T-cell (primary cell): ENCODE measurements at regions not wholly inside any gene's neighbourhood (a gene's known extent, or its start where the extent isn't known, plus 50 kb on each side); places are given as distances from the start of the nearest gene placed in this dataset.

Source experiments
- ATAC-seq, 4 experiments: fragments of 200-7000 bp in 3 of 4; fragments of 150-1000 bp in 1 of 4; cut with Tn5 transposase; replicated peaks in 1 of 4; 1 replicate in 3 of 4; 2 replicates in 1 of 4; pipeline ENCODE4 v1.10.0; 2021; ENCODE audit warnings: moderate library complexity in 3 of 4, mild to moderate bottlenecking in 2 of 4, moderate number of reproducible peaks in 1 of 4
- CTCF ChIA-PET, 2 donors: fragments of 300-600 bp; sonication (Branson Sonifier 250); formaldehyde crosslinking; loops; one replicate each; lab custom pipeline; 2022; ENCODE audit warnings: antibody characterized with exemption in 2 of 2; lab: Charles Lee
- POLR2A ChIA-PET, 2 donors: fragments of 300-600 bp; sonication (Branson Sonifier 250); formaldehyde crosslinking; loops; one replicate each; lab custom pipeline; 2022; ENCODE audit warnings: antibody characterized with exemption in 2 of 2; lab: Charles Lee
- DNase-seq, 35 experiments: peaks; one replicate each; pipeline versions ENCODE4 v3.0.0 to v3.0.0-alpha.2; 2013 to 2023
- H3K27ac ChIP-seq: one replicate; pipeline ENCODE4 v1.5.1; 2013; ENCODE audit warnings: low read length
- H3K27me3 ChIP-seq, 2 experiments: replicated peaks in 1 of 2; 1 replicate in 1 of 2; 2 replicates in 1 of 2; pipeline versions ENCODE4 v1.6.1 to v1.7.0; 2013; ENCODE audit warnings: low read length in 1 of 2, mixed read lengths in 1 of 2; ENCODE audit not compliant: control insufficient read depth in 2 of 2, insufficient read depth in 2 of 2; ENCODE audit errors: extremely low read depth in 1 of 2
- H3K36me3 ChIP-seq, 2 donors: 1 replicate in 1 of 2; 2 replicates in 1 of 2; pipeline versions ENCODE4 v1.6.1 to v1.7.0; 2013; ENCODE audit warnings: low read length in 1 of 2; ENCODE audit not compliant: control insufficient read depth in 2 of 2, insufficient read depth in 1 of 2; ENCODE audit errors: extremely low read depth in 1 of 2
- H3K4me1 ChIP-seq, 2 experiments: 1 replicate in 1 of 2; 2 replicates in 1 of 2; pipeline versions ENCODE4 v1.6.1 to v1.7.0; 2013; ENCODE audit warnings: low read length in 2 of 2, mixed read lengths in 1 of 2; ENCODE audit not compliant: insufficient read depth in 2 of 2, control insufficient read depth in 1 of 2; ENCODE audit errors: extremely low read depth in 1 of 2
- H3K4me3 ChIP-seq, 2 donors: 1 replicate in 1 of 2; 2 replicates in 1 of 2; pipeline versions ENCODE4 v1.5.1 to v1.7.0; 2013; ENCODE audit warnings: mild to moderate bottlenecking in 2 of 2, low read length in 1 of 2, moderate library complexity in 1 of 2; ENCODE audit not compliant: control insufficient read depth in 1 of 2; ENCODE audit errors: extremely low read depth in 1 of 2
- H3K9me3 ChIP-seq: 2 replicates; pipeline ENCODE4 v1.7.0; 2013
- H3K27ac Mint-ChIP-seq, 2 donors: one replicate each; pipeline ENCODE4 v1.8.0; 2020 to 2021; ENCODE audit warnings: mild to moderate bottlenecking in 2 of 2, mixed read lengths in 2 of 2
- H3K27me3 Mint-ChIP-seq, 2 donors: one replicate each; pipeline ENCODE4 v1.8.0; 2021 to 2022; ENCODE audit warnings: mixed read lengths in 2 of 2
- H3K36me3 Mint-ChIP-seq: one replicate; pipeline ENCODE4 v1.8.0; 2021; ENCODE audit warnings: mixed read lengths
- H3K4me1 Mint-ChIP-seq, 3 donors: one replicate each; pipeline ENCODE4 v1.8.0; 2020 to 2022; ENCODE audit warnings: mixed read lengths in 3 of 3, mild to moderate bottlenecking in 1 of 3
- H3K4me3 Mint-ChIP-seq, 3 donors: one replicate each; pipeline ENCODE4 v1.8.0; 2020 to 2022; ENCODE audit warnings: mild to moderate bottlenecking in 3 of 3, mixed read lengths in 3 of 3, moderate library complexity in 3 of 3
- H3K9me3 Mint-ChIP-seq, 3 donors: one replicate each; pipeline ENCODE4 v1.8.0; 2020 to 2022; ENCODE audit warnings: mixed read lengths in 3 of 3
- WGBS: methylation state at CpG from one replicate; pipeline ENCODE4 v1.1.5; 2013; ENCODE audit warnings: missing lambda C conversion rate; ENCODE audit not compliant: insufficient coverage; 5-methylcytosine and 5-hydroxymethylcytosine counted together

DNA sequence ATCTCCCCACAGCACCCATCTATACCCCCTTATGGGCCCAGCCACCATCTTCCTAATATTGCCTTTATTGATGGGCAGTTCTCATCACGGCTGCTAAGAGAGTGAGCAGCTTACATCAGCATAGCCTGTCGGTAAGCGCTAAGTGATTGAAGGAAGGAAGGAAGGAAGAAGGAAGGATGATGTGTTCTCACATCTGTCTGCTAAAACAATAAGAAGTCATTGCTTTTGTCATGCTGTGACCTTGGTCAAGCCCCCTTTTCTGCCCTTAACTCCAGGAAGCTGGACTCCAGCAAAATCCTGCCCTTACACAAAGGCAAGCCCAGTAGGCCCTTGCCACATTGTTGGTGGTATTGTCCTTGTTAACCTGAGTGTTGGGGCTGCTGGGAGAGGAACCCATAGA, 165.0 kb downstream of the ETS2 start:
- Mint-ChIP-seq H3K4me1 (no peaks in the 10 kb centered on the region), H3K27me3 (peaks cover 0 to 3% of the 10 kb centered on the region in 2 donors), H3K36me3 (no peaks in the 10 kb centered on the region), H3K9me3 (no peaks in the 10 kb centered on the region), H3K27ac (no peak overlapping the region), H3K4me3 (no peak overlapping the region)
- DNase-seq (no peak), ATAC-seq (no peak)
- Histone ChIP-seq H3K27me3 (no peaks in the 10 kb centered on the region), H3K36me3 (no peaks in the 10 kb centered on the region), H3K4me1 (no peaks in the 10 kb centered on the region), H3K27ac (no peak overlapping the region), H3K4me3 (no peak overlapping the region), H3K9me3 (no peaks in the 10 kb centered on the region)
- POLR2A ChIA-PET: interaction anchor here in 1 of 2 donors (0.5 kb wide), 1 partner anchor 235 kb away, joined by 3 read pairs; no protein-coding TSS in a partner anchor
- 93% methylated on average over 3 of the region's 3 CpGs for WGBS
- CTCF ChIA-PET: no interaction called here

GRCh38 chr21:38968887-38969543, 163.3 kb downstream of the ETS2 start:
- POLR2A ChIA-PET: no interaction called here
- Mint-ChIP-seq H3K4me1 (no peaks in the 10 kb centered on the region), H3K27ac (no peak overlapping the region), H3K9me3 (no peaks in the 10 kb centered on the region), H3K4me3 (no peak overlapping the region), H3K36me3 (no peaks in the 10 kb centered on the region), H3K27me3 (peaks cover 0 to 3% of the 10 kb centered on the region in 2 donors)
- H3K9me3 ChIP-seq: no peaks in the 10 kb centered on the region
- H3K36me3 ChIP-seq: no peaks in the 10 kb centered on the region
- no peak overlapping the region for H3K4me3 ChIP-seq
- WGBS: 76% methylated on average over 11 of the region's 12 CpGs
- no peaks in the 10 kb centered on the region for H3K27me3 ChIP-seq
- no peak overlapping the region for H3K27ac ChIP-seq
- no peak for DNase-seq
- no peak for ATAC-seq
- CTCF ChIA-PET: interaction anchor here in 1 of 2 donors (0.6 kb wide), 1 partner anchor 13 kb away, joined by 4 read pairs; no protein-coding TSS in a partner anchor
- no peaks in the 10 kb centered on the region for H3K4me1 ChIP-seq

DNA sequence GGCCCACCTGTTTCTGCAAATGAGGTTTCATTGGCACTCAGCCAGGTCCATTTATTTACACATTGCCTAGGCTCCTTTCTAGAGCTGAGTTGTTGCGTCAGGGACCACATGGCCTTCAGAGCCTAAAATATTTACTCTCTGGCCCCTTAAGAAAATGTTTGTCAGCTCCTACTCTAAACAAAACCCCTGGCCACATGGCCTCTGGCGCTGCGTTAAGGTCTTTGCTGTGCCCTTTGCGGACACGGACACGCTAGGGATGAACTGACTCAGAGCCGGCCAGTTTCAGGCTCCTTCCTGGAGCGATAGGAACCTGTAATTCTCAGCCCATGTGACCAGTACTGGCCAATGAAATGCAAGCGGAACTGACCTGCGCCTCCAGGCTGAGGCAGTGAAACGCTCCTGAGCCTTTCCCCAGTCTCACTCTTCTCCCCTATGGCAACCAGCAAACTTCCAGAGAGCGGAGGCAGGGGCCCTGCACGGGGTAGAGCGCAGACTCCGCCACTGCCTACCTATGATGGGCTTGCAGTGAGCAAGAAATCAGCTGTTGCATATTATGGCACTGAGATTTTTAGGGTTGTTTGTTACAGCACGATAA, 160.3 kb downstream of the ETS2 start:
- Histone ChIP-seq H3K9me3 (no peaks in the 10 kb centered on the region), H3K27ac (no peak overlapping the region), H3K4me1 (no peaks in the 10 kb centered on the region), H3K27me3 (no peaks in the 10 kb centered on the region), H3K4me3 (no peak overlapping the region), H3K36me3 (no peaks in the 10 kb centered on the region)
- ChIA-PET POLR2A (interaction anchor here in 1 of 2 donors (0.6 kb wide), 1 partner anchor 41 kb away, joined by 4 read pairs; no protein-coding TSS in a partner anchor), CTCF (no interaction called here)
- no peak overlapping the region for H3K4me3 Mint-ChIP-seq
- H3K27ac Mint-ChIP-seq: no peak overlapping the region
- no peaks in the 10 kb centered on the region for H3K36me3 Mint-ChIP-seq
- no peaks in the 10 kb centered on the region for H3K4me1 Mint-ChIP-seq
- DNase-seq (no peak), ATAC-seq (no peak)
- peaks cover 2 to 4% (median 4%) of the 10 kb centered on the region in 3 donors for H3K9me3 Mint-ChIP-seq
- peaks cover 0 to 3% of the 10 kb centered on the region in 2 donors for H3K27me3 Mint-ChIP-seq
- WGBS: 88% methylated on average over 13 of the region's 16 CpGs

GRCh38 chr21:38965241-38965640, 159.5 kb downstream of the ETS2 start:
- Mint-ChIP-seq H3K9me3 (peaks cover 2 to 4% (median 4%) of the 10 kb centered on the region in 3 donors), H3K4me1 (no peaks in the 10 kb centered on the region), H3K36me3 (no peaks in the 10 kb centered on the region), H3K4me3 (no peak overlapping the region), H3K27ac (no peak overlapping the region), H3K27me3 (peaks cover 0 to 3% of the 10 kb centered on the region in 2 donors)
- H3K27me3 ChIP-seq: no peaks in the 10 kb centered on the region
- WGBS: 78% methylated on average over 8 of the region's 8 CpGs
- ChIA-PET POLR2A (no interaction called here), CTCF (no interaction called here)
- no peaks in the 10 kb centered on the region for H3K4me1 ChIP-seq
- DNase-seq: no peak
- no peak for ATAC-seq
- no peak overlapping the region for H3K27ac ChIP-seq
- H3K4me3 ChIP-seq: no peak overlapping the region
- no peaks in the 10 kb centered on the region for H3K9me3 ChIP-seq
- no peaks in the 10 kb centered on the region for H3K36me3 ChIP-seq

DNA sequence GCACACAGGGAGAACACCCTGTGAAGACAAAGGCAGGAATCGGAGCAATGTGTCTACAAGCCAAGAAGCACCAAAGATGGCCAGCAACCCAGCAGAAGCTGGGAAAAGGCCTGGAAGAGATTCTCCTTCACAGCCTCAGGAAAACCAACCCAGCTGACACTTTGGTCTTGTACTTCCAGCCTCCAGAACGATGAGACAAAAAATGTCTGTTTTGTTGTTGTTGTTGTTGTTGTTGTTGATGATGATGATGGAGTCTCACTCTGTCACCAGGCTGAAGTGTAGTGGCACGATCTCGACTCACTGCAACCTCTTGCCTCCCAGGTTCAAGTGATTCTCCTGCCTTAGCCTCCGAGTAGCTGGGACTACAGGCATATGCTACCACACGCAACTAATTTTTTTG, 157.3 kb downstream of the ETS2 start:
- no CpG with 5 or more reads among the region's 6 CpGs for WGBS
- H3K27ac ChIP-seq: no peak overlapping the region
- ATAC-seq (no peak), DNase-seq (no peak)
- no peaks in the 10 kb centered on the region for H3K27me3 ChIP-seq
- H3K9me3 Mint-ChIP-seq: peaks cover 2 to 4% (median 4%) of the 10 kb centered on the region in 3 donors
- no peaks in the 10 kb centered on the region for H3K9me3 ChIP-seq
- no peak overlapping the region for H3K4me3 Mint-ChIP-seq
- CTCF ChIA-PET: no interaction called here
- no peaks in the 10 kb centered on the region for H3K4me1 Mint-ChIP-seq
- H3K4me3 ChIP-seq: no peak overlapping the region
- H3K27ac Mint-ChIP-seq: no peak overlapping the region
- no peaks in the 10 kb centered on the region for H3K4me1 ChIP-seq
- POLR2A ChIA-PET: interaction anchor here in 1 of 2 donors (0.6 kb wide), 1 partner anchor 141 kb away, joined by 3 read pairs; no protein-coding TSS in a partner anchor
- no peaks in the 10 kb centered on the region for H3K36me3 ChIP-seq
- no peaks in the 10 kb centered on the region for H3K36me3 Mint-ChIP-seq
- peaks cover 0 to 2% of the 10 kb centered on the region in 2 donors for H3K27me3 Mint-ChIP-seq

- no peaks in the 10 kb centered on the region for H3K4me1 Mint-ChIP-seq
Observed at GRCh38 chr21:38960251-38960650, 154.5 kb downstream of the ETS2 start.

More at GRCh38 chr21:38960251-38960650, 154.5 kb downstream of the ETS2 start:
- no CpG with 5 or more reads among the region's 2 CpGs for WGBS
- no peak for DNase-seq
- POLR2A ChIA-PET: no interaction called here
- H3K36me3 ChIP-seq: no peaks in the 10 kb centered on the region
- H3K4me3 ChIP-seq: no peak overlapping the region
- Mint-ChIP-seq H3K27ac (no peak overlapping the region), H3K4me3 (no peak overlapping the region), H3K9me3 (peaks cover 2 to 4% (median 4%) of the 10 kb centered on the region in 3 donors), H3K27me3 (peaks cover 0 to 4% of the 10 kb centered on the region in 2 donors), H3K36me3 (no peaks in the 10 kb centered on the region)
- H3K27ac ChIP-seq: no peak overlapping the region
- ATAC-seq: no peak
- H3K27me3 ChIP-seq: peaks cover 0 to 5% of the 10 kb centered on the region in 2 experiments
- CTCF ChIA-PET: no interaction called here
- no peaks in the 10 kb centered on the region for H3K4me1 ChIP-seq
- no peaks in the 10 kb centered on the region for H3K9me3 ChIP-seq
